Rectal smooth muscle tissue (tissue), 1 donor: ENCODE measurements at regions not wholly inside any gene's neighbourhood (a gene's known extent, or its start where the extent isn't known, plus 50 kb on each side); places are given as distances from the start of the nearest gene placed in this dataset.

Experiments
- H3K27ac ChIP-seq: one replicate; pipeline ENCODE4 v1.7.0; 2013; ENCODE audit warnings: low read depth, low read length, inconsistent platforms
- H3K27me3 ChIP-seq: one replicate; pipeline ENCODE4 v1.7.0; 2013; ENCODE audit warnings: low read length; ENCODE audit not compliant: control insufficient read depth, insufficient read depth
- H3K36me3 ChIP-seq: one replicate; pipeline ENCODE4 v1.7.0; 2013; ENCODE audit warnings: low read length; ENCODE audit not compliant: control insufficient read depth, insufficient read depth
- H3K4me1 ChIP-seq: one replicate; pipeline ENCODE4 v1.7.0; 2013; ENCODE audit warnings: low read length; ENCODE audit not compliant: control insufficient read depth, insufficient read depth
- H3K4me3 ChIP-seq: one replicate; pipeline ENCODE4 v1.7.0; 2013; ENCODE audit warnings: low read length
- H3K9ac ChIP-seq: one replicate; pipeline ENCODE4 v1.7.0; 2013; ENCODE audit warnings: low read length

- Histone ChIP-seq H3K27ac (no peak overlapping the region), H3K36me3 (no peaks in the 10 kb centered on the region), H3K4me3 (no peak overlapping the region), H3K27me3 (peaks cover under 1% of the 10 kb centered on the region), H3K9ac (no peak overlapping the region), H3K4me1 (no peaks in the 10 kb centered on the region)
Observed at GRCh38 chr9:134495881-134496412, 145.7 kb upstream of the COL5A1 start.

GRCh38 chr9:134496413-134497282, 145.0 kb upstream of the COL5A1 start:
- Histone ChIP-seq H3K36me3 (no peaks in the 10 kb centered on the region), H3K9ac (no peak overlapping the region), H3K4me3 (no peak overlapping the region), H3K27ac (no peak overlapping the region), H3K27me3 (peaks cover 3% of the 10 kb centered on the region), H3K4me1 (no peaks in the 10 kb centered on the region)

DNA sequence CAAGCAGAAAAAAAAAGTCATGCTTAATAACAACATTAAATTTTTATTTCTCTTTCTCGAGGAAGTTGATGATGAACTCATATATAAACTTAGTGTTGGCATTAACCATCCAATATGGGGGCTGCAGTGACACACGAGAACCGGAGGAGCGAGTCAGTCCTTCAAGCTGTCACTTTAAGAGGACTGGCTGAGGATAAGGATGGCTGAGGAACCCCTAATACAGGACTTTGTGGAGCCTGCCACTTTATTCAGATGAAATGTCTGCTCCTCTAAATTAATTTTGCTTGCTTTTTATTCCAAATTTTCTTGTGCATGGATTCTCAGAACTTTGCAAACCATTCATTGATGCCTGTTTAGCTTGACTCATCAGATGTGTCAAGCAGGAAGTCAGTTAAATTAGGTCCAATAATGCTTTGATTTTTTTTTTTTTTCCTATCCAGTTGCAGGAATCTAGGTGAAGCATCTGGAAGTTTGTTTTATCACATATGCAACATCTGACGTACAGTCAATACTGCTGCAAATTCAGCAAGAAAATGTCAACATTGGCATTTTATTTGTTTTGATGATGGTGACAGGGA, 144.2 kb upstream of the COL5A1 start:
- no peak overlapping the region for H3K4me3 ChIP-seq
- no peaks in the 10 kb centered on the region for H3K36me3 ChIP-seq
- no peak overlapping the region for H3K27ac ChIP-seq
- H3K4me1 ChIP-seq = no peaks in the 10 kb centered on the region
- no peak overlapping the region for H3K9ac ChIP-seq
- peaks cover 3% of the 10 kb centered on the region for H3K27me3 ChIP-seq

GRCh38 chr9:134498814-134499166, 142.8 kb upstream of the COL5A1 start:
- peaks cover 3% of the 10 kb centered on the region for H3K27me3 ChIP-seq
- H3K4me3 ChIP-seq = no peak overlapping the region
- H3K9ac ChIP-seq = no peak overlapping the region
- H3K4me1 ChIP-seq = peaks cover 5% of the 10 kb centered on the region
- no peak overlapping the region for H3K27ac ChIP-seq
- no peaks in the 10 kb centered on the region for H3K36me3 ChIP-seq

GRCh38 chr9:134500931-134501760, 140.5 kb upstream of the COL5A1 start:
- Histone ChIP-seq H3K4me3 (no peak overlapping the region), H3K27me3 (peaks cover 3% of the 10 kb centered on the region), H3K9ac (no peak overlapping the region), H3K4me1 (peaks cover 5% of the 10 kb centered on the region), H3K27ac (no peak overlapping the region), H3K36me3 (no peaks in the 10 kb centered on the region)

DNA sequence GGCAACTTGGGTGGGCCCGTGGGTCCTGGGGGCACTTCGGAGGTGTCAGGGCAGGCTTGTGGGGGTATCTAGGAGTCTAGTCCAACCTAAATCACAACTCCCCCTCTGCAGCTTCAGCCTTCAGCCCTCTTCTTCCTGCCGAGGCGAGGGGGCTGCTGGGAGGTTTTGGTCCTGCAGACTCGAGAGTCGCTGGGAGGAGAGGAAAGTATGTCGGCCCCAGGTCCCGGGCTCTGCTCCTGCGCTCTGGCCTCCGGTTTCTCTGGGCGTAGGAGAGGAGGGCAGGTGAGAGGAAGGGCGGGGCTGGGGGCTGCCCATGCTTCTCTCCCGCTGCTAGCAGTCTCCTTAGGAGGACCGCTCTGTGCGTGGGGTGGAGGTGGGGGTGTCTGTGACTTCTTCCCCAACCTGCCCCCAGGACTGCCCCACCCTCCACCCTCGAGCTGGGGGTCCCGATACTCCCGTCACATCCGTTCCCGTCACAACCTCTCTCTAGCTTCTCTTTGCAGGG, 139.8 kb upstream of the COL5A1 start:
- peaks cover 3% of the 10 kb centered on the region for H3K27me3 ChIP-seq
- H3K27ac ChIP-seq = no peak overlapping the region

DNA sequence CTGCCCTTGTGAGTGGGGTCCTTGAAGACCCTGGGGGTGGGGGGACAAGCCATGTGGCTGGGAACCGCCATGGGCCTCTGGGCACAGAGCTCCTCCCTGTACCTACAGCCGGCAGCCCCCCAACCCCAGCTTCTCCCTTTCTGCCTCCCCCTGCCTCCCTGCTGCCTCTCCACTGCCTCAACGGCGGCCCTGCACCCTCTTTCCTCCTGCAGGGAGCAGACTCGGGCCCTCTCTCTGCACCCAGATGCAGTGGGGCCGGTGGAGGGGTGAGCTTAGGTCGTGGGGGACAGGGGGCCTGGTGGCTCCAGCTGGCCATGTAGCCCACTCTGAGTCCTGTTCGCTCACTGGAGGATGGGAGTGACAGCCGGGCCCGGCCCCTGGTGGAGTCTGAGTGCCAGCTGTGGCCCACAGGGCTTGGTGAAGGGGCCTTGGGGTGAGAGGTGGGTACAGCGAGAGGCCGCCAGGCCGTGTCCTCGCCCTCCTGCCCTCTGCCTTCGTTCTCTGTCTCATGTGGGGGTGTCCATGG, 139.3 kb upstream of the COL5A1 start:
- Histone ChIP-seq H3K4me1 (peaks cover 5% of the 10 kb centered on the region), H3K27ac (no peak overlapping the region), H3K27me3 (peaks cover 3% of the 10 kb centered on the region), H3K36me3 (no peaks in the 10 kb centered on the region), H3K9ac (no peak overlapping the region), H3K4me3 (no peak overlapping the region)

More for the DNA sequence above, 139.8 kb upstream of the COL5A1 start:
- Histone ChIP-seq H3K9ac (no peak overlapping the region), H3K36me3 (no peaks in the 10 kb centered on the region), H3K4me1 (peaks cover 5% of the 10 kb centered on the region), H3K4me3 (no peak overlapping the region)

DNA sequence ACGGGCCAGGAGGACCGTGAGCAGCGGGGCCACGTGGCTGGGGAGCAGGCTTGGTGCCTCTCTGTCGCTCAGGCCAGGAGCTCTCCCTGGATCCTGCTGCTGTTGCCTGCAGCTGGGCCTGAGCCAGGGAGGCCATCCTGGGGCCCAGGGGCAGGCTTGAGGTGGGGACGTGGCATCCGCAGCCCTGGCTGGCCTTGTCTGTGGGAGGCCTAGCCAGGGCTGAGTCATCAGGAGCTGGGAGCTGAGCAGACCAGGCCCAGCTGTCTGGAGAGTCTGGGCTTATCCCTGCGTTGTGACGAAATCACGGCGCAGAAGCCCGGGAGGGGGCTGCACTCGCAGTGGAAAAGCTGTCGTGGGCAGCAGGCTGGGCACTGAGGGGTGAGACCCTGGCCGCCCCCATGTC, 138.8 kb upstream of the COL5A1 start:
- Histone ChIP-seq H3K4me1 (peaks cover 5% of the 10 kb centered on the region), H3K27me3 (peaks cover 3% of the 10 kb centered on the region), H3K36me3 (no peaks in the 10 kb centered on the region), H3K9ac (no peak overlapping the region), H3K4me3 (no peak overlapping the region), H3K27ac (no peak overlapping the region)

- H3K36me3 ChIP-seq = no peaks in the 10 kb centered on the region
- H3K4me1 ChIP-seq = peaks cover 5% of the 10 kb centered on the region
- no peak overlapping the region for H3K4me3 ChIP-seq
- H3K27ac ChIP-seq = no peak overlapping the region
- H3K9ac ChIP-seq = no peak overlapping the region
- H3K27me3 ChIP-seq = peaks cover 3% of the 10 kb centered on the region
Observed at GRCh38 chr9:134503301-134504105, 138.1 kb upstream of the COL5A1 start.

- peaks cover 3% of the 10 kb centered on the region for H3K27me3 ChIP-seq
- no peak overlapping the region for H3K9ac ChIP-seq
- H3K36me3 ChIP-seq = no peaks in the 10 kb centered on the region
- H3K4me1 ChIP-seq = peaks cover 5% of the 10 kb centered on the region
- no peak overlapping the region for H3K27ac ChIP-seq
- no peak overlapping the region for H3K4me3 ChIP-seq
Observed at GRCh38 chr9:134504106-134504385, 137.6 kb upstream of the COL5A1 start.

DNA sequence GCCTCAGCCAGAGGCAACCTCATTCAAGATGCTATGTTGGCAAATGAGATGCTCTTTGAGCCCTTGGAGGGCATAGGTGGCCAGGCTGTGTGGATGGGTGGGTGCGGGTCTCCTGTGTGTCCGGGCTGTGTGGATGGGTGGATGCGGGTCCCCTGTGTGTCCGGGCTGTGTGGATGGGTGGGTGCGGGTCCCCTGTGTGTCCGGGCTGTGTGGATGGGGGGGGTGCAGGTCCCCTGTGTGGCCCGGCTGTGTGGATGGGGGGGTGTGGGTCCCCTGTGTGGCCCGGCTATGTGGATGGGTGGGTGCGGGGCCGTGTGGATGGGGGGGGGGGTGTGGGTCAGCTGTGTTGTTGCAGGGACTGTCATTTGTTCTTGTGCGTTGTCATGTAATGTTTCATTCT, 136.6 kb upstream of the COL5A1 start:
- H3K27ac ChIP-seq = no peak overlapping the region
- H3K9ac ChIP-seq = no peak overlapping the region
- no peak overlapping the region for H3K4me3 ChIP-seq
- peaks cover 5% of the 10 kb centered on the region for H3K4me1 ChIP-seq
- H3K27me3 ChIP-seq = peaks cover 3% of the 10 kb centered on the region
- H3K36me3 ChIP-seq = no peaks in the 10 kb centered on the region
